DMS 273 treated with DMSO at 0.1 percent for 48 hours (cell line): ENCODE measurements at regions not wholly inside any gene's neighbourhood (a gene's known extent, or its start where the extent isn't known, plus 50 kb on each side); places are given as distances from the start of the nearest gene placed in this dataset.

Experiments
- DNase-seq: peaks from one replicate; lab custom pipeline; 2025; lab: John Stamatoyannopoulos, UW

GRCh38 chr6:126529637-126530362, 189.9 kb downstream of the CENPW start:
- DNase-seq, result no peak

DNA sequence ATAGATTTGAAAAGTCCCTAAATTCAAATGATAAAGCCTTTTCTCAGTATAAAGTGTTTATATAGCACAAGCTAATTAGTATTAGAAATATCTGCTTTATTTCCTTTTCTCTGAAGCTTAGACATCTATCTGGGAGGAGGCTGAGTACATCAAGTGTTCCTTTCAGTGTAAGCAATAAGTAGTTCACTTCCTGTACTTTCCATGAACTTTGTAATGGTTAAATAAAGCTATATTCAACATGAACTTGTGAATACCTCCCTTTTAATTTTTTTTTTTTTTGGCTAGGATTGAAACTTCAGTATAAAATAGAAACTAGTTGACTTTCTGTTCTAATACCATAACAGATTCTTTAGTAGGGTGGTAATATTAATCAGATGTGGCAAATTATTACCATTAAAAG, 190.9 kb downstream of the CENPW start:
- no peak for DNase-seq

DNA sequence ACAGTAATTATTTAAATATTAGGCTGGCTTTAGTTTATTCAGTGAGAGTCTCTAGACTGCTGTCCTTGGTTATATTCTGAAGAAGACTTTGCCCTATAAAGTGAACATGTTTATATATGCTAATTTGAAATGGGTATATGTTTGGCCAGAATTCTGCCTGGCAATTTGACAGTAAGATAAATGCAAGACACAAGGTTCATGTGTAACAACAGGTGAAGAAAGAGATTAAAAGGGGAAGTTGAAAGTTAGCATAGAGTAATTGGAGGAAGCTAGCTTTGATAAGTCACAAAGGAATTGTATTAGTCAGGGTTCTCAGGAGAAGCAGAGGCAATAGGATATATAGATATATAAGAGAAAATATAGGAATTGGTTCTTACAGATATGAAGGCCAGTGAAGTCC, 191.4 kb downstream of the CENPW start:
- no peak for DNase-seq

GRCh38 chr6:126531840-126532239, 191.9 kb downstream of the CENPW start:
- no peak for DNase-seq

GRCh38 chr6:126534401-126534800, 194.5 kb downstream of the CENPW start:
- DNase-seq, result no peak

DNA sequence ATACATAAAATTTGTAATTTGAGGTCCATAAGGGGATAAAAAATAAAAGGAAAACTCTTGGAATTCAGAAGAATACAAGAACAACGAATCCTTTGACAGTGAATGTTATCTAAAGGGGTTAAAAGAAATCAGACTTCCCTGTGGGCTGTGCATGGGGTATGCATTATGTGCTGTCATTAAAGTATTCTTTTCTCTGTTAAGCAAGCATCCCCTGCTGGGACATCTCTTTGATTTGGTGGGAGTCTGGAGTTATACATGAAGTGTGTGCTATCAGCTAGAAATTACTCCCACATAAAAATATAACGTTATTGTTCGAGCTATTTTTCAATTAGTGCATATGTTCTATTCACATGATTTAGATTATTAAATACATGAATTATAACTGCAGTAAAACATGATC, 195.2 kb downstream of the CENPW start:
- DNase-seq, result no peak

DNA sequence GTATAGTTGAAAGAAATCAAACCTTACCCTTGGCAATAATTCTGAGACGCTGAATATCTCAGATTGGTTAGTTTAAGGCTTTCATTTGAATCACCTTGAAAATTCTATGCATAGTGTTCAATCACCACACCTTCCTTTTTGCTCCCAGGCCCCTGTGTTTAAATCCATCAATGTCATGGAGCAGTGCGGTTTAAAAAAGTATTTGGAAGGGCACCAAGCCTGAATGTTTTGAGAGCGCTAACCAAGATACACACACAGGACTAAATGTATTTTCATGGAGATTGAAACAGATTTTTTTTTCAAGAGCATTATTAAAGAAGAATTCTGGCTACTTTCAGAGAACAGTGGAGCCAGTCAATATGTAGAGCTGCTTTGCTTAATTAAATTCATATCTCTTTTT, 195.7 kb downstream of the CENPW start:
- DNase-seq, result no peak

DNA sequence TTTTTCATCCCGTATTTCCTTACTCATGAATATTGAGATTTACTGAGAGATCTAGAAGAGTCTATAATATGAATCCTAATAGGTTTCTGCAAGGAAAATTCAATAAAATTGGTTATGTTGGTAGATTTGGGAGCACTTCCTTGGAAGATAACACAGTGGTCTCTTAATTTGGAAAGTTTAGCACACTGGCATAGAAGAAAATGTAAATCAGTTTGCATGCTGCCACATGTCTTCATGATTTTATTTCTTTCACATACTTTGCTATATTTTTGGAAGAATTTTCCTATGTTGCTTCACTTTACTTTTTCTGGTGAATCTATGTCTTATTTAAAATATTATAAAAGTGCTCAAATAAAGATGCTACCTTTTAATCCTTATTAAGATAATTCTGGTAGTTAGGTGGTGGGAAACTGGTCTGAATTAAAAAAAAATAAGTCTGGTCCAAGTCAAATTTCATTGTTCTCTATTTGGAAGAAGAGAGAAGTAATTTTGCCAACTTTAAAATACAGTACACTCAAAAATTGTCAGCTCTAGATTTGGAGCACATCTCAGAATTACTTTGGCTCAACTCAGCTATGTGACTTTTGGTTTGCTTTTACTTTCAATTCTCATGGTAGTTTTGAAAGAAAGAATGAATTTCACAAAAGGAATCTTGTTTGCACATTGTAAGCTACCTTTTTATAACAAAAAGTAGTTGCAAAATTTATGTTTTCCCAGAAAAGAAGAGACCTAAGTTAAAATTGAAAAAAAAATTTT, 197.3 kb downstream of the CENPW start:
- DNase-seq, result no peak

- DNase-seq, result no peak
Measured at GRCh38 chr6:126539022-126539421, 199.1 kb downstream of the CENPW start.

- no peak for DNase-seq
Measured at GRCh38 chr6:126540161-126540560, 200.2 kb downstream of the CENPW start.

DNA sequence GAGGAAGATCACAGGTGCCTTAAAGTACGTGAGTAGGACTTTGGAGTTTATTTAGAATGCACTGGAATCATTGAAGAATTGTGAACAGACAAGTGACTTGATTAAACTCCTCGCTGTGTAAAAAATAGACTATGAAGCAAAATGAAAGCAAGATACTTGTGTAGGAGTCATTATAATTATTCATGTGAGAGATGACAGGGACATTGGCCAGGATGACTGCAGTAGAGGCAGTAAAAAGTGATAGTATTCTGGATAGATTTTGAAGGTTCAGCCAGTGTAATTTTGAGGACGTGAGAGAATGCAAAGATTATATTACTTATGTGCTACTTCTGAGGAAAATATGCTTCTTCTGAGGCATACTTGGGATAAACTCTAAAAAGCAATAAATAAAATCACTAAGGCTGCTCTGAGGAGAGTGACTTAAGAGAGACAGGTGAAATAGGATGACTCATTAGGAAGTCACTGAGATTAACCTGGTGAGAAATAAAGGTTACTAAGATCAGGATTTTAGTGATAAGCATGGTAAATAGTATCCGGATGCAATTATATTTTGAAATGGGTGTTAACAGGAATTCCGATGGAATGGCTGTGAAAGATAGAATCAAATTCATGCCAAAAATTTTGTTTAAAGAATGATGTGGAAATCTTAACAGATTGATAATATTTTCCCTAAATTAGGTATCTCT, 202.0 kb downstream of the CENPW start:
- no peak for DNase-seq

GRCh38 chr6:126546541-126547120, 206.7 kb downstream of the CENPW start:
- DNase-seq, result no peak

GRCh38 chr6:126548300-126548699, 208.4 kb downstream of the CENPW start:
- no peak for DNase-seq

DNA sequence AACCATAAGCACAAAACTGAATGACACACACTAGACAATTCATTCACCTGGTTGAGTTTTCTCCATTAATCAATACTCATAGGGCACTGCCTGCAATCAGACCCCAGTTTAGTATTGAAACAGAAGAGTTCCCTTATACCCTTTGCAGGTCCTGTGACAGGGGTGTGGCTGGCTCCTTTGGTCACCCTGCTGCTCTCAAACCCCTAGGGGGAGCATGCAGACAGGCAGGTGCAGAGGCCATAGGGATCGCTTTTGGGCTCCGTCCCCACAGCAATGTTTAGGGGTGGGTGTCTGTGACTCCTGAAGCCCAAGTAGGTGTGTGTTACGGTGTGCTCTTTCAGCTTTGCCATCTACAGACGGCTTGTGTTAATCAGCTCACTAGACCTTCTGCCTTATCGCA, 210.4 kb downstream of the CENPW start:
- DNase-seq, result no peak

- DNase-seq, result no peak
Measured at GRCh38 chr6:126551832-126552231, 211.9 kb downstream of the CENPW start.

DNA sequence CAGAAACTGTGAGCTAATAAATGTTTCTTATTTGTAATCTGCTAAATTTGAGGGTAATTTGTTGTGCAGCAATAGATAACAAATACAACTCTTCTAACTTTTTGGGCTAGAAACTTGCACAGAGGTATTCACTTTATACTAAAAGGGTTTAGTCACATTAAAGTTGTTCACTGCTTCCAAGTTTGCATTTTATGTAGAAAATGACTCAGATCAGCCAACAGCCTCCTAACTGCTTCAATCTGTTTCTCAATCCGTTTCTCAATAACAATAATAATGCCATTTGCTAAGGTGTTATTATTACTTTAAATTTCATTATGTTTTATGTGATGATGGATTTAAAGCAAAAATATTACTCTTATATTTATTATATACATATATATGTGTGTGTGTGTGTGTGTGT, 213.9 kb downstream of the CENPW start:
- DNase-seq, result no peak

DNA sequence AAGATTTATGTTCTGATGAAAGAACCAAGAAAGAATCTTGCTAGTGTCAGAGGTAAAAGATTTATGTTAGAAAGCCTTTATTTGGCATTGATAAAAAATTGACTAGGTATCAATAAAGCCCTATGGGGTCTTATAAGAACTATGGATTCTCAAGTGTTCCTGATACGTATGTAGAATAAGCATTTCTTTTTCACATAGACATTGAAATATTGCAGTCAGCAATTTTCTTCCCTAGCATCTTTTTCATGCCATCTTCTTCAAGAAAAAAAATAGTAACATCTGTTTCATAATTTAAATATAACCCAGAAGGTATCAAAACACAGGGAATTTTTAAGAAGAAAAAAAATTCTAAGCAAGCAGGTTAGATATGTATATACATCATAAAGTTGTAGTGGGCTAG, 230.6 kb downstream of the CENPW start:
- no peak for DNase-seq

- DNase-seq, result no peak
Measured at GRCh38 chr6:126574301-126574700, 234.4 kb downstream of the CENPW start.

- no peak for DNase-seq
Measured at GRCh38 chr6:126581316-126581715, 241.4 kb downstream of the CENPW start.

DNA sequence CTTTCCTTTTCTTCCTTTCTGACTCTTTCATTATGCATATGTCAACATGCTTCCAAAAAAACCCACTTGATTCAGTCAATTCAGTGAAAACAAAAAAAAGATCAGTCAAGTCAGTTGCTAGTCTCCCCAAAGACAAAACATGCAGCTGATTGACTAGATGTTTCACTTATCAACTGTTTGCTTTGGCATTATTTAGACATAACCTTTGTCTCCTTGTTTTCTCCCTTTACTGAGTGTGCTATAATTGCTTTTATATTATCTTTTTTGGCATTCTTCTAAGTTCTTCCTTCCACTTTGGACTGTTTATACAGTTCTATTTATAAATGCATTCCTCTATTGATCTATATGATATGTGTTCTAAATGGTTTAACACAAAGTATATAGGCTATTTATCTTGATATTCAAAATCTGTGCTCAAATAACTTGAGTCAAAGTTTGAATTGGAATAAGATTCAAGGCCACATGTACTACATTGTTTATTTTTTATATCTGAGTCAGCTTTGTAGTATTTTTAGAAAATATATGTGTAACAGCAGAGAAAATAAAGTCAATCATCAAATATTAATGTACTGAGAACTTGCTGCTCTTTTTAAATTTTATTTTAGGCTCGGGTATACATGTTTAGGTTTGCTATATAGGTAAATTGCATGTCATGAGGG, 260.5 kb downstream of the CENPW start:
- DNase-seq, result no peak

- DNase-seq, result no peak
Measured at GRCh38 chr6:126603410-126603809, 263.5 kb downstream of the CENPW start.

- no peak for DNase-seq
Measured at GRCh38 chr6:126605089-126605488, 265.2 kb downstream of the CENPW start.
